Hematopoietic multipotent progenitor cell treated with erythropoietin and hydrocortisone succinate and interleukin-3 and kit ligand, for 15 days (in vitro differentiated cells): ENCODE measurements at regions not wholly inside any gene's neighbourhood (a gene's known extent, or its start where the extent isn't known, plus 50 kb on each side); places are given as distances from the start of the nearest gene placed in this dataset.
"Not testable (repeated sequence)": the region's sequence is repeated elsewhere in the genome, so short reads cannot be mapped to it uniquely, and the experiment has no call there.

Experiments
- DNase-seq: peaks from one replicate; pipeline ENCODE4 v3.0.0-alpha.2; 2015; ENCODE audit warnings: low spot score

DNA sequence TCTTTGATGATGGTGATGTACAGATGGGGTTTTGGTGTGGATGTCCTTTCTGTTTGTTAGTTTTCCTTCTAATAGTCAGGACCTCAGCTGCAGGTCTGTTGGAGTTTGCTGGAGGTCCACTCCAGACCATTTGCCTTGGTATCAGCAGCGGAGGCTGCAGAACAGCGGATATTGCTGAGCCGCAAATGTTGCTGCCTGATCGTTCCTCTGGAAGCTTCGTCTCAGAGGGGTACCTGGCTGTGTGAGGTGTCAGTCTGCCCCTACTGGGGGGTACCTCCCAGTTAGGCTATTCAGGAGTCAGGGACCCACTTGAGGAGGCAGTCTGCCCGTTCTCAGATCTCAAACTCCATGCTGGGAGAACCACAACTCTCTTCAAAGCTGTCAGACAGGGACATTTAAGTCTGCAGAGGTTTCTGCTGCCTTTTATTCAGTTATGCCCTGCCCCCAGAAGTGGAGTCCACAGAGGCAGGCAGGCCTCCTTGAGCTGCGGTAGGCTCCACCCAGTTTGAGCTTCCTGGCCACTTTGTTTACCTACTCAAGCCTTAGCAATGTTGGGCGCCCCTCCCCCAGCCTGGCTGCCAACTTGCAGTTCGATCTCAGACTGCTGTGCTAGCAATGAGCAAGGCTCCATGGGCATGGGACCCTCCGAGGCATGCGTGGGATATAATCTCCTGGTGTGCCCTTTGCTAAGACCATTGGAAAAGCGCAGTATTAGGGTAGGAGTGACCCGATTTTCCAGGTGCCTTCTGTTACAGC is 264.5 kb downstream of the MATN1 start:
- DNase-seq = not testable (repeated sequence)

DNA sequence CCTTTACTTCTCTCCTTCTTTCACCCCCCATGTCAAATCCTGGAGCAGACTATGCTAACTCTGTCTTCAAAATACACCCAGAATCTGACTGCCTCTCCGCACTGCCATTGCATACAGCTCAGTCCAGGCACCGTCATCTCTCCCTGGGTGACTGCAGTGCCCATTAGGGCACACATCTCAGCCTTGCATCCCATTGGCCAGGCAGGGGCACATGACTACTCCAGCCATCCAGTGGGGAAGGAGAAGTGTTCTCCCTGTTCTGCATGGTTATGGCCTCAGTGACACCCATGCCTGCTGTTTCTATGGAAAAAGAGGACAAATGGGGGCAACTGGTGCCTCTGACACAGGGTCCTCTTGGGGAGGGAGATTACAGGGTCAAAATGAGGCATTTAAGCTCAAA is 270.5 kb downstream of the MATN1 start:
- no peak for DNase-seq

DNA sequence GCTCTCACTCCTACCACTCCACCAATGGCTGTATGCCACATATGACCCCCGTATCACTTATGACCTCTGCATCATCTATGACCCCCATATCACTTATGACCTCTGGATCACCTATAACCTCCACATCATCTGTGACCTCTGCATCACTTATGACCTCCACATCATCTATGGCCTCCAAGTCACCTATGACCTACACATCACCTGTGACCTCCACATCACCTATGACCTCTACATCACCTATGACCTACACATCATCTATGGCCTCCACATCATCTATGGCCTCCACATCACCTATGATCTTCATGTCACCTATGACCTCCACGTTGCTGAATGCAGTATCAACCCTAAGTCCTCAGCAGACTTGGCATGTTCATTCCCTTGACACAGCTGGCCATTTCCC is 271.2 kb downstream of the MATN1 start:
- DNase-seq = no peak

DNA sequence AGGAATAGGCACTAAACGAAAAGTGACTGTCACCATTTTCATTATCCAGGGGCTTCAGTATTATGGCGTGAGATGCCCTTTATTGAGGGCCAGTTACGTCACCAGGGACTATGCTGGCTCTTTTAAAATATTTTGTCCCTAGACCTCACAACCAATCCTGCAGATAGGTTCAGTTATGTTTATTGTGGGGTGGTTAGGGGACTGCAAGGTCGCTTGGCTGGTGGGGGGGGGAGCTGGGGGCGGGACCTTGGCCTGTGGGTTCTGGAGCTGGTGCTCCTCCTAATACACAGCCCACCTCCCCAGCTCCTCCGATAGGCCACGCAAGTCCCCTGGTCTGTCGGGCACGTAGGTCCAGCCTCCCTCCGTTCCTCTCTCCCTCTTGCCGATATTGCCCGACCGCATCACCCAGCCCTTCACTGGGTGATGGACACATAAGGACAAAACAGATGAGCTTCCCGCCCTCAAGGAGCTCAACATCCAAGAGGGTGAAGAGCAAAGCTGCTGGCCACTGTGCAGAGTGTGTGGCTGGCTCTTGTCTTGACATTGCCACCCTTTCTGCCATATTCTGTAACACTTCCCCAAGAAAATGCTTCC is 271.8 kb downstream of the MATN1 start:
- DNase-seq = no peak

DNA sequence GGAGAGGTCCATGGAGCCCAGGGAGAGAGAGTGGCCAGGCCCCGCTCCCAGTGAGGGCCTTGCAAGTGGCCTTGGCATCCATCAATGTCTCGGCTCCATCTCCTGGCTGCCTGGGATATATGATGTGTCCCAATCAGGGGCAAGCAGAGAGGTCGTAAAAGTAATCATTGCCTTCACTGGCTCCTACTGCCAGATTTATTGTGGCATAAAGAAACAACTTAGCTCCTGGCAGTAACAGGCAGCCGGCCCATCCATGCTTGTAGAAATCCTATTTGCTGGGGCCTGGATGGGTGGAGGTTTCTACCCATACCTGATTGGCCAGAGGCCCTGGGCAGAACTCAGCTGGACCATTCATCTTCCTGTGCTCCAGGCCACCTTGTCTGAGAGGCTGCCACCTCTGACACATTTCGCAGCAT is 272.6 kb downstream of the MATN1 start:
- DNase-seq = no peak

DNA sequence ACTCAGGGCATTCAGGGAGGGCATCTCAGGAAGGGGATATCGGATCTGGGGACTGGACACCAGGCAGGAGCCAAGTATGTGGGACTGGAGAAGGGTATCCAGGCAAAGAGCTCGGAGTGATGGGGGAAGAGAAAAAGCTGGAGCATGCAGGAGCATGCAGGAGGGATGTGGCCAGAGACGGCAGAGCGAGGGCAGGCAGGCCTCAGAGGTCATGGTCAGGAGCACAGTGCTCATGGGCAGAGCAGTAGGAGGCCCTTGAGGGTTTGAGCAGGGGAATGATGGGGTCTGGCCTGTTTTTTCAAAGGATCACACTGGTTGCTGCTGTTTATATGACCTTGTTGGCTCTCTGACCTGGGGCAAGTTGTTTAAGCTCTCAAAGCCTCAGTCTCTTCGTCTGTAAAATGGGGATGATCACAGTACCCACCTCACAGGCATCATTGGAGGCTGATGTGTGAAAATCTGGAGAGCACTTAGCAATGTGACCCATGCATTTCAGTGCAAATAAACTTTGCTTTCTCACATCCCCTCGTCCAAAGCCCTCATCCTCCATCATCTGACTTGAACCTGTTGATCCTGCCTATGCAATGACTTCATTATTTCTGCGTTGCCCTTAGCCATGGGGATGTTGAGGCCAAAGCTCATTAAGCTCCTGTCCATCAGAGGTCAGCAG is 273.1 kb downstream of the MATN1 start:
- no peak for DNase-seq

DNA sequence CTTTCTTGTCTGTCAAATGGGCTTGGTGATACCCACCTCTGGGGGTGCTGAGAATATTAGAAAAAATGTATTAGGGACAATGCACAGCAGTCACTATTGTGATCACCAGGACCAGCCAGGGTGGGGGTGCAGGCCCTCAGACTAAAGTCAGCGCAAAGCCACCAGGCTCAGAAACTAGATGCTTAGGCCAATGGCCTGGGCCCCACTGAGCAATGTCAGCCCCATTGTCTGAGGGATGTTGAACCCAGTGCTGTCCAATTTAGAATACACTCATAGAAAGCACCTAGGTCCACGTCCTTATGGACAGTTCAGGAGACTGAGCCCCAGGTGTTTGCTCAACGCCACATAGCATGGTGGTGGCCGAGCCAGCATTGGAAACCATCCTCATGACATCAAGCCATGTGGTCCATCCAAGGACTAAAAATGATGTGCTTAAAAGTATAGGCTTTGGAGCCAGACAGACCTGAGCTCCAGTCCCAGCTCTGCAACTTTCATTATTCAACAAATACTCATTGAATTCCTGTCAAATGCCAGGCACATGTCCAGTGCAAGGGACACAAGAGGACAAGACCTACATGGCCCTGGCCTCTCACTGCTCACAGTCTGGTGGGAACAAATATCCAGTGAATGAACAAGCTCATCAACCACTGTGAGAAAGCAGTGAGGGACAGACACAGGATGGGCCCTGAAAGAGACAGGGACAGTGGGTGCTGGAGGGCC is 273.8 kb downstream of the MATN1 start:
- DNase-seq = no peak

DNA sequence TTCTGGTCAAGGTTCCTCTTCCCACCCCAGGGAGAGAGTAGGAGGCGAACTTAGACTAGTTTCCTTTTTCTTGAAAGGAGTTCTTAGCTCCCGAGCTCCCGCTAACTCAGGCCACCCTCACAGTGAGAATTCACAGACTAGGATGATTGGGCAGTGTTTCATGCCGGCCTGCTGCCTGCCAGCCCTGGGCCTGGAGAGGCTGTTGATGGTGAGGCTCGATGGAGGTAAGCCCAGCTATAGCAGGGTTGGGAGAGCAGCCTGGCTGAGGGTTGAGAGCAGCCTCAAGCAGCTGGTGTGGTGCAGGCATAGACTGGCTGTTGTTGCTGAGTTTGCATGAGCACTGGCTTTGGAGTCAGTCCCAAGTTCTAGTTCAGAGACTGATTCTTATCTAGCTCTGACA is 274.4 kb downstream of the MATN1 start:
- no peak for DNase-seq

DNA sequence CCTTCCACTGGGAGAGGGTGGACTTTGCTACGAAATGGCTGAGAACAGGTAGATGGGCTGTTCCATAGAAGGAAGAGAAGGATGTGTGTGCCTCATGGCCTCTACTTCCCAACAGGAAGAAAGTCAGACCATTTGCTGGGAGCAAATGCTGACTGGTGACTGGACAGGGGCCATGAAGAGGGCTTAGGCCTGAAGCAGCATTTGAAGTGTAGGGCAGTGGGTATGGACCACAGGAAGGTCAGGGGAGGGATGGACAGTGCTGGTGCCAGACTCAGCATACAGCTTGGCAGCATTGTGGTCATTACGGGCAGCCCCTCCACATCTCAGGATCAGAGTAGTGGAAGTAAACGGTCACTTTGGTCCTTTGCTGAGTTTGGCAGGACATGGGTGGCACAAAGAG is 275.7 kb downstream of the MATN1 start:
- DNase-seq = no peak

DNA sequence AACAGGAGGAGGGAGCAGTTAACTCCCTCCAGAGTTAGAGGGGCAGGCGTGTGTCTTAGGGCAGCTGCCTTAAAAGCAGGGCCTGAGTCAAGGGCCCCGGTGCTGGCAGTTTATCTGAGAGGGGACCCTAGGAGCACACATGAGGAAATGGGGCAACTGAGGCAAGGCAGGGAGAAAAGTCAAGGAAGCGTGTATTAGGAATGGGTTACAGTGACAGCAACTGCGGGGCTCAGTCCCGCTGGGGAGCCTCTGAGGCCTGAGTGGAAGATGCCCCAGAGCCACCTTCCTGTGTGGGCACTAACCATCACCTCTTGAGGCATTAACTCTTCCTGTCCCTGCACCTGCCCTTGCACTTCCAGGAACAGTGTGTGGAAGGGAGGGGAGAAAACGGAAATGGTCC is 276.3 kb downstream of the MATN1 start:
- no peak for DNase-seq

DNA sequence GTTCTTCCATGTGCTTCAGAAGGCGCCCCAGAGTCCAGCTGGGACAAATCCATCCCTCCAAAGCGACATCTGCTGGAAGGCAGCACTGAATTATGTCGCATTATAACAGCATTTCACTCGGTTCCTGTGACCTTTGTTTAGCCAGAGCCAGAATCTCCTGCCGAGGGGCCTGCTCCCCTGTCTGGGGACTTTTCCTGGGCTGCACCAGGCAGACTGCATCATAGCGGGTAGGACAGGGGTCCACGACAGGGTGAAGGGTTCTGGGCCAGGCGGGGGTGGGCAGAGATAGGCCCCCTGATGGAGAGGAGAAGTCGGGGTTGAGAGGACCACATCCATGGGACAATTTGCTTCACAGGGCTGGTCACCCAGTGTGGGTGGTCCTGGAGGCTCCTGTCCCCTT is 276.9 kb downstream of the MATN1 start:
- no peak for DNase-seq

DNA sequence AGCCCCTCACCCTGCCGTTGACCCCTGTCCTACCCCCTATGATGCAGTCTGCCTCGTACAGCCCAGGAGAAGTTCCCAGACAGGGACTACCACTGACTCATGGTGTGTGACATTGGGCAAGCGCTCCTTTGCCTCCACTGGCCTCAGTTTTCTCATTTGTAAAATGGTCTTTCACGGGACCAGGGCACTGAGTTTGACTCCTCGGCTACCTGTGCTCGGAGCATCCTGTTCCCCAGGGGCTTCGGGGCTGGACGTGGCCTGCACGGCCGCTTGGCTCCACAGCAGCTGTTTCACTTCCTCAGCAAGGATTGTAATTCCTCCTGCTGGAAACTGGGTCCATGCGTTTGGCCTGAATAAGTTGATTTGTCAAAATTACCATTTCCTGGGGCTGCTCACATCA is 277.3 kb downstream of the MATN1 start:
- DNase-seq = no peak

DNA sequence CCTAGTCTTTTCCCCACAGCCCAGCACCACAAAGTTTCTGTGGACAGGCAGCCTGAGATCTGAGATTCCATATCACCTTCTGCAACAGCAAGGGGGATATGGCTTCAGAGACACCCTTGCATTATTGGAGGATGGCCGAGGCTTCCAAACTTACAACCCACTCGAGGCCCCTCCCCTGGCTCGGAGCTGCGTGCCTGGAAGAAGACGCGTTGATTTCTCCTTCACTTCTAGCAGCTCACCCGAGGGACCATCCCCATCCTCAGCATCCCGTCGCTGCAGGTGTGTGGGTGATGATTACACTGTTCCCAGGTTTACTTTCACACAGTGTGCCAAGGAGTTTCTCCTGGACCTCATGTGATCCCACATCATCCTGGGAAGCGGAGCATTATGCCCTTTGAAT is 277.9 kb downstream of the MATN1 start:
- DNase-seq = no peak

DNA sequence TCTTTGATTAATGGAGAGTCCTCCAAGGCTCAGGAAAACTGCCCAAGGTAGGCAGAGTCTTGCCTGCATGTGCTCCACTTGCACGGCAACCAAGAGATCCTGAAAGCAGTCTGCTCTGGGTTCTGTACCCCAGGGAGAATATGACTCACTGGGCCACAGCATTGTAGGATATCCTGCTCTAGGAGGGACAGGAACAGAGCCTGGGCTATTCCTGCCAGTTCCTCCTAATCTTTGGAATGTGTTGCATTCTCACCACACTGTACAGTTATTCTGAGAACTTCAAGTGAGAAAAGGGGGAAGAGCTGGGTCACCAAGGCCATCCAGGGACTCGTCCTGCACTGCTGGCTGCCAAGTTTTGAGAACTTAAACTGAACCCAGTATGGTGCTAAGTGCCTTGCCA is 278.5 kb downstream of the MATN1 start:
- no peak for DNase-seq

DNA sequence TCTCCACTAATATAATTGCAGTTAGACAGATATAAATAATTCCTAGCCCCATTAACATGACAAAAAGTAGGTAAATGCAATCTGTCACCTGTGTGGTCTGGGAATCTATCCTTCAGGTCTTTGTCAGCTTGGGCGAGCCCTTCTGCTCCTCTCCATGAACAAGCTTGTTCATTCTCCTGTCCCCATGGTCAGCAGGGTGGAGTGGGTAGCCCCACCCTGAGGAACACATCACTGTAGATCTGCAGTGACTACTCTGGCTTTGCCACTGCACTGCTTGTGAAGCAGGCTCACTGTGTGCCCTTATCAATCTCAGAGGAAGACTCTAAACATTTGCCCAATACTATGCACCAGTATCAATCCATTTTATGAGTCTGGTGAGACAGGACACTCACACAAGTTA is 279.0 kb downstream of the MATN1 start:
- no peak for DNase-seq

DNA sequence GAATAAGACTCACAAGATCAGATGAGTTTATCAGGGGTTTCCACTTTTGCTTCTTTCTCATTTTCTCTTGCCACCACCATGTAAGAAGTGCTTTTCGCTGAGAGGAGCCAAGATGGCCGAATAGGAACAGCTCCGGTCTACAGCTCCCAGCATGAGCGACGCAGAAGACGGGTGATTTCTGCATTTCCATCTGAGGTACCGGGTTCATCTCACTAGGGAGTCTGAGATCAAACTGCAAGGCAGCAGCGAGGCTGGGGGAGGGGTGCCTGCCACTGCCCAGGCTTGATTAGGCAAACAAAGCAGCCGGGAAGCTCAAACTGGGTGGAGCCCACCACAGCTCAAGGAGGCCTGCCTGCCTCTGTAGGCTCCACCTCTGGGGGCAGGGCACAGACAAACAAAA is 285.1 kb downstream of the MATN1 start:
- DNase-seq = not testable (repeated sequence)

DNA sequence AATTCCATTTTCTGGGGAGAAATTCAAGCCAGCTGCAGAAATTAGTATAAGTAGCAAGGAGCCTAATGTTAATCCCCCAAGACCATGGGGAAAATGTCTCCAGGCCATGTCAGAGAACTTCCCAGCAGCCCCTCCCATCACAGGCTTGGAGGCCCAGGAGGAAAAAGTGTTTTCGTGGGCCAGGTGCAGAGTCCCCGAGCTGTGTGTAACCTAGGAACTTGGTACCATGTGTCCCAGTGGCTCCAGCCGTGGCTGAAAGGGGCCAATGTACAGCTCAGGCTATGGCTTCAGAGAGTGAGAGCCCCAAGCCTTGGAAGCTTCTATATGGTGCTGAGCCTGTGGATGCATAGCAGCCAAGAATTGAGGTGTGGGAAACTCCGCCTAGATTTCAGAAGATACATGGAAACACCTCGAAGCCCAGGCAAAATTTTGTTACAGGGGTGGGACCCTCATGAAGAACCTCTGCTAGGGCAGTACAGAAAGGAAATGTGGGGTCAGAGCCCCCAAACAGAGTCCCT is 286.3 kb downstream of the MATN1 start:
- no peak for DNase-seq

DNA sequence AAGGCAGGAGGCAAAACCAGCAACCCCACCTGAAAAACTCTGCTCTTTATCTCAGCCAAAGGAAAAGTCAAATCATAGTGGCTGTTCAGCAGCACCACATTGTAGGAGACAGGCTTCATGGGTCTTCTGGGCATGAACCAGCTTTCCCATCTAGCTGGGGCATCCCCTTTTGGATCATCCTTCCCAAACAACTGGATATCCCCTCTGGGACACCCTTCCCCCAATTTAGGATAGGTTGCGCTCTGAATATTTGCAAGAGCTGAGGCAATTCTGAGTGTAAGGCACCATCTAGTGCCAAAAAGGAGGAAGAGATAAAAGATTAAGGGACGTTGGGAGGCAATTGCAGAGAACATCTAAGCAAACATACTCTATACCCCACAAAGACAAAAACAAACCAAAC is 295.8 kb downstream of the MATN1 start:
- no peak for DNase-seq

DNA sequence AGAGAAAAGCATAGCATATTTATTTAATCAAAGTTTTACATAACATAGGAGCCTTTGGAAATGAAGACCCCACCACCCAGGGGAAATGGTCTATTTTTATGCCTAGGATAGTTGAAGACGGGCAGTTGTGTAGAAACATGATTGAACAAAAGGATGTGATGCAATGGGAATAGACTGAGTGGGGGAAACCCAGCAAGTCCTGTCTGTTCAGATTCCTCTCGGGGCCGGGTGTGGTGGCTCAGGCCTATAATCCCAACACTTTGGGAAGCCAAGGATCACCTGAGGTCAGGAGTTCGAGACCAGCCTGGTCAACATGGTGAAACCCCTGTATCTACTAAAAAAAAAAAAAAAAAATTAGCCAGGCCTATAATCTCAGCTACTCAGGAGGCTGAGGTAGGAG is 298.3 kb downstream of the MATN1 start:
- DNase-seq = no peak

DNA sequence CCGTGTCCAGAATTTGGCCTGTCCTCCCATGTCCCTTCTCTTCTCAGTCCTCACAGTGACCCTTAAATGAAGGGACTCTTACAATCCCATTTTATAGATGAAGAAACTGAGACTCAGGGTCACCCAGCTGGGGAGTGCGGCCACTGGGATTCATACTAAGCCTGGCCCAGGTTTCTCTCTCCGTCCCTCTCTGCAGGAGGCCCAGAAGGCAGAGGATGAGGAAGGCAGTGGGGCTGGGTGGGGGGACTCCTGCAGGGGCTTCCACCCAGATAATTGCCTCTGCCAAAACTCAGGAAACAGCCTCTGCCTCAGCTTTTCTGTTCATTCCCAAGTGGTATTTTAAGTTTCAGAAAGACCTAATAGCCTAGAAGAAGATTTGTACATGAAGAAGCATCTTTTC is 299.8 kb downstream of the MATN1 start:
- no peak for DNase-seq

DNA sequence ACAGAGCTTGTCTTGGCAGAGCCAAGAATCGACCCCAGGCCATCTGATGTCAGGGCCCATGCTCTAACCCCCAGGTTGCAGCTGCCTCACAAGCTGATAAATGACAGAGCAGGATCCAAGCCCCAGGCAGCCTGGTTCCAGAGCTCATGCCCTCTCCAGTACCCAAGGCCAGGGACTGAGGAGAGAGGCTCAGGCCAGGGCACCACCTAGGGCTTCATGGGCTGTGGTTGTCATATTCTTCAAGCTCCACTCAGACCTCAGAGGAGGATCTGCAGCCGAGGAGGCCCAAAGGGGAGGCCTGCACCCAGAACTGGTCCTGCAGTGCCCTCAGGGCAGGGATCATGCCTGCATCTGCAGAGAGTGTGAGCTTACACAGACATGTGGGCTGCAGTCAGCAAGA is 301.1 kb downstream of the MATN1 start:
- DNase-seq = no peak

DNA sequence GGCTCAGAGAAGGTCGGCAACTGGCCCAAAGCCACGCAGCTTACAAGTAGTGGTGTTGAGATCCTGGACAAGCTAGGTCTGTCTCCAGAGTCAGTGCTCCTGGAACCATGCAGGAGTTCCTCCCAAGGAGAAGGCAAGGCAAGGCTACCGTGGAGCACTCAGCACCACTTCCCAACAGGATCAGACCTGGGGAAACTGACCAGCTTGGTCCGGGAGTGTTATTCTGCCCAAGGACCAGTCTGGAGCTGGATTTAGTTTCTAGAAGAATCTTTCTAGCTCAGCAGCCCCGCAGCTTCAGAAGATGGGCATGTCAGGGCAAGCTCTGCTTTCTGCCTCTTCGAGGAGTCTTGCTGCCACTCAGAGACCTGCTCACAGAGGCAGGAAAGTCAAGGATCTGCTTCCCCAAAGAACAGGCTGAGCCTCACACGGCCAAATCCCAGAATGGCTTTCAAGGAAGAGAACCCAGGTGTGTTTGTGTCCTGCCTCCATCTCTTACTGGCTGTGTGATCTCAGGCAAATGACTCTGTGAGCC is 302.8 kb downstream of the MATN1 start:
- no peak for DNase-seq
